Right atrium auricular region (tissue), 2 donors: ENCODE measurements at regions not wholly inside any gene's neighbourhood (a gene's known extent, or its start where the extent isn't known, plus 50 kb on each side); places are given as distances from the start of the nearest gene placed in this dataset.

Experiments used
- DNase-seq: peaks from one replicate; pipeline ENCODE4 v3.0.0-alpha.2; 2019; ENCODE audit warnings: low spot score
- H3K27ac ChIP-seq, 2 donors: fragments of 200-600 bp; sonication (generic); 1 replicate in 1 of 2; 2 replicates in 1 of 2; pipeline ENCODE4 v1.5.1; 2016 to 2019
- H3K27me3 ChIP-seq, 2 donors: fragments of 200-600 bp; sonication (generic); one replicate each; pipeline versions ENCODE4 v1.5.1 to v1.6.0; 2017 to 2019
- H3K36me3 ChIP-seq: fragments of 200-600 bp; sonication (generic); one replicate; pipeline ENCODE4 v1.5.1; 2016
- H3K4me1 ChIP-seq, 2 donors: fragments of 200-600 bp; sonication (generic); one replicate each; pipeline versions ENCODE4 v1.5.1 to v1.6.0; 2017 to 2019
- H3K4me3 ChIP-seq, 2 donors: fragments of 200-600 bp; sonication (generic); 1 replicate in 1 of 2; 2 replicates in 1 of 2; pipeline ENCODE4 v1.5.1; 2017 to 2019; ENCODE audit warnings: mild to moderate bottlenecking in 1 of 2, moderate library complexity in 1 of 2
- H3K9me3 ChIP-seq, 2 donors: fragments of 200-600 bp; sonication (generic); one replicate each; pipeline ENCODE4 v1.5.1; 2019
- CTCF ChIP-seq, 2 donors: fragments of 200-600 bp; sonication (generic); IDR thresholded peaks; one replicate each; pipeline ENCODE4 v1.5.1; 2019; ENCODE audit warnings: antibody characterized with exemption in 2 of 2

- Histone ChIP-seq H3K4me3 (no peak overlapping the region), H3K27ac (no peak overlapping the region), H3K4me1 (no peaks in the 10 kb centered on the region), H3K36me3 (no peaks in the 10 kb centered on the region), H3K27me3 (no peaks in the 10 kb centered on the region), H3K9me3 (no peaks in the 10 kb centered on the region)
- no peak for DNase-seq
- no peak for TF ChIP-seq CTCF (IDR thresholded peaks at IDR 0.05)
Observed at GRCh38 chr14:98890556-98891340, 381.2 kb downstream of the BCL11B start.

- Histone ChIP-seq H3K4me1 (no peaks in the 10 kb centered on the region), H3K36me3 (no peaks in the 10 kb centered on the region), H3K9me3 (no peaks in the 10 kb centered on the region), H3K27me3 (no peaks in the 10 kb centered on the region), H3K27ac (no peak overlapping the region), H3K4me3 (no peak overlapping the region)
- TF ChIP-seq CTCF (IDR thresholded peaks at IDR 0.05), result no peak
- no peak for DNase-seq
Observed at GRCh38 chr14:98893675-98894074, 378.3 kb downstream of the BCL11B start.

- DNase-seq, result no peak
- Histone ChIP-seq H3K4me3 (no peak overlapping the region), H3K27ac (no peak overlapping the region), H3K36me3 (no peaks in the 10 kb centered on the region), H3K4me1 (no peaks in the 10 kb centered on the region), H3K27me3 (no peaks in the 10 kb centered on the region), H3K9me3 (no peaks in the 10 kb centered on the region)
- no peak for TF ChIP-seq CTCF (IDR thresholded peaks at IDR 0.05)
Observed at GRCh38 chr14:98894600-98894999, 377.4 kb downstream of the BCL11B start.

- TF ChIP-seq CTCF (IDR thresholded peaks at IDR 0.05), result no peak
- H3K27me3 ChIP-seq, result no peaks in the 10 kb centered on the region
- H3K36me3 ChIP-seq, result no peaks in the 10 kb centered on the region
- no peak for DNase-seq
- no peak overlapping the region for H3K27ac ChIP-seq
- no peaks in the 10 kb centered on the region for H3K4me1 ChIP-seq
- H3K9me3 ChIP-seq, result no peaks in the 10 kb centered on the region
- H3K4me3 ChIP-seq, result no peak overlapping the region
Observed at GRCh38 chr14:98896449-98896848, 375.5 kb downstream of the BCL11B start.

GRCh38 chr14:98897605-98898309 lies 374.2 kb downstream of the BCL11B start:
- no peaks in the 10 kb centered on the region for H3K9me3 ChIP-seq
- H3K27me3 ChIP-seq, result no peaks in the 10 kb centered on the region
- H3K4me1 ChIP-seq, result no peaks in the 10 kb centered on the region
- H3K4me3 ChIP-seq, result no peak overlapping the region
- DNase-seq, result no peak
- no peak overlapping the region for H3K27ac ChIP-seq
- H3K36me3 ChIP-seq, result no peaks in the 10 kb centered on the region
- no peak for TF ChIP-seq CTCF (IDR thresholded peaks at IDR 0.05)
